Stimulated activated CD8-positive, alpha-beta memory T cell treated with anti-CD3 and anti-CD28 coated beads, Interleukin-15, amount 100 ng/mL, for 4 hours (primary cell): ENCODE measurements at regions not wholly inside any gene's neighbourhood (a gene's known extent, or its start where the extent isn't known, plus 50 kb on each side); places are given as distances from the start of the nearest gene placed in this dataset.

Experiments
- DNase-seq, 2 donors: peaks; one replicate each; pipeline ENCODE4 v3.0.0-alpha.2; 2020; ENCODE audit warnings: low read depth in 2 of 2

- no peak for DNase-seq
These were observed 114.3 kb upstream of the ZNF438 start for GRCh38 chr10:31145986-31146385.

DNA sequence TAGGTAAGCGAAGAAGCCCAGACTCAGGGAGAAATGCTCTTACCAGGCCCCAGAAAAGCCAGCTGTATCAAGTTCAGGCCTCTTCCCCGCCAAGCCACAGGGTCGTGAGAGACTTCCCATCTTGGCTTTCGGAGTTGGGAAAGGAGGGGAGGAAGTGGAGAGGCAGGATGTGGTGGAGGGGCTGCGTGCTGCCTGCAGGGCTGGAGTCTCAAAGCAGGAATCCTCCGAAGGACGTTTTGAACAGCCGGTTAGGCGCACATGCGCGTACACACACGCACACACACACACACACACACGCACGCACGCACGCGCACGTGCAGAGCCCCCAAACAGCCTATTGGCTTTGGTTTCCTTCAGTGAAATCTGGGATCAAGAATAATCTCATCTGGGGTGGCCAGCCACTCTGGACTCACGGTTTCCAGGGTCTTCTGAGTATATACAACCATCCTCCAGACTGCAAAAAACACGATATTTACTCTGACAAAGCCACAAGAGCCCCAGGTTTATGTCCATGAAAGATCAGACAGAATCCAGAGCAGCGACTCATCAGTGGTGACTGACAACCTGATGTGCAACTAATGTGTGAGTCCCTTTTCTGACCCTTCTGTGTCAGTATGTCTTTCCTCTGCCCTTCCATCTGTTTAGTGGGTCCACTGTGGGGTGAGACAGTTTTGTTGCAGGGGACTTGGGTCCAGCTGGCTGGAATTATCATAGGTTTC is 115.0 kb upstream of the ZNF438 start:
- DNase-seq, result no peak

- DNase-seq, result no peak
These were observed 115.5 kb upstream of the ZNF438 start for GRCh38 chr10:31147210-31147608.

- no peak for DNase-seq
These were observed 117.3 kb upstream of the ZNF438 start for GRCh38 chr10:31148951-31149350.

GRCh38 chr10:31149835-31150512 is 118.3 kb upstream of the ZNF438 start:
- no peak for DNase-seq

- no peak for DNase-seq
These were observed 119.6 kb upstream of the ZNF438 start for GRCh38 chr10:31151301-31151700.

- no peak for DNase-seq
These were observed 120.9 kb upstream of the ZNF438 start for GRCh38 chr10:31152421-31153135.

DNA sequence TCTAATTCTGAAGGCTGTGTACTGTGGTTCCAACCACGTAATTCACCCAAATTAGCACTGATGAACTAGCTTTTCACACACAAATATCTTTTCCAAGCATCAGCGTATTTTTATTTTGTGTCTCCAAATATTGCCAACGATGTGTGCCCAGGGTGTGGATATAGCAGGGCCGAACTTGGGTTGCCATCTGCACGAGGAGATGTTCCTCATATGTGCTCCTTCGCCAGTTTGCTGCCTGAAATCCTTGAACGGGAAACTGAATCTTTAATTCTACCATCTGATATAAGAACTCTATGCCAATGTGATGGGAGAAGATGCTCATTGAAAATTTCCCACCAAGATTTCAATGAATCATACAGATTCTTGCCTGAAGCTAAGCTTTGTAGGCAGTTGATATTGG is 121.5 kb upstream of the ZNF438 start:
- DNase-seq, result no peak

- DNase-seq, result no peak
These were observed 122.0 kb upstream of the ZNF438 start for GRCh38 chr10:31153692-31154091.

- no peak for DNase-seq
These were observed 123.3 kb upstream of the ZNF438 start for GRCh38 chr10:31154996-31155395.

GRCh38 chr10:31157123-31158010 is 125.7 kb upstream of the ZNF438 start:
- no peak for DNase-seq

- DNase-seq, result no peak
These were observed 126.5 kb upstream of the ZNF438 start for GRCh38 chr10:31158011-31158658.

- DNase-seq, result no peak
These were observed 134.9 kb upstream of the ZNF438 start for GRCh38 chr10:31166606-31167005.

GRCh38 chr10:31170636-31171035 is 139.0 kb upstream of the ZNF438 start:
- no peak for DNase-seq

- no peak for DNase-seq
These were observed 139.9 kb upstream of the ZNF438 start for GRCh38 chr10:31171402-31172083.

- DNase-seq, result no peak
These were observed 141.3 kb upstream of the ZNF438 start for GRCh38 chr10:31172925-31173324.

DNA sequence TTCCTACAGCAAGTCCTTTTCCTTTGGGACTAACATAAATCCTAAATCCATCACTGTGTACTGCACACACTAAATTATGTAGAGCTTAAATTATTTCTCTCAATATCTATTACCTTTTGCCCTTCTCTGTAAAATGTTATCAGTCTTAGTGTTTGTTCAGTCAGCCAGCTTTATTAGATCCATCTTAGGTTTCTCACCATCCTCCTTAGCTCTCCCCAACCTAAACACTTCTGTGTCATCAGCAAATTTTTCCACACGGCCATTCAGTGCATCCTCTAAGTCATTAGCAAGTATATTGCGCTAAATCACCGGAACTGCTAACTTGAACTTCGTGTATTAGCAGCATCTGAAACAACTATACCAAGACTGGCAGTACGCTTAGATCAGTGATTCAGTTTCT is 142.1 kb upstream of the ZNF438 start:
- no peak for DNase-seq

DNA sequence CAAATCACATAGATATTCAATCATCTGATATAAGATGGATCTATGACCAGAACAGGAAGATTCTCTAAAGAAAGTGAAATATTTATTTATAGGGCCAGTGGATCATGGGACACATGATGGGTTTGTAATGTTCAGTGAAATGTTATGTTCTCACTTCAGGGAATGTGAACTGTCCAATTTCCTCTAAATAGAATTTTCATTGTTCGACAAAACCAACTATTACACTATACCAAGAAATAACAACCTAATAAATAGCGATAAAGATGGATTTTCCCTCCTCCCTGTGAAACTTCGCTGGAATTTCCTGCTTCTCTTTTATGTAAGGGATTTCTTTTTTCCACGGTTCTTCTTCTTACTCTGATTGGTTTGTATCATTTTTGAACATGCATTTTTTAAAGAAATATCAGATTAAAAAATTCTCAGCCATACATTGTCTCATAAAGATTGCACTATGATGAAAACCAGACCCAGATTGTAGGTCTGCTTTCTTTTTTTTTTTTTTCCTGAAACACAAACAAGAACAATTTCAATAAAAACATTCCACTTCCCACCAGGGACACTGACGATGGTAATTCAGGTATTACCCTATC is 139.8 kb upstream of the ZEB1 start:
- no peak for DNase-seq

DNA sequence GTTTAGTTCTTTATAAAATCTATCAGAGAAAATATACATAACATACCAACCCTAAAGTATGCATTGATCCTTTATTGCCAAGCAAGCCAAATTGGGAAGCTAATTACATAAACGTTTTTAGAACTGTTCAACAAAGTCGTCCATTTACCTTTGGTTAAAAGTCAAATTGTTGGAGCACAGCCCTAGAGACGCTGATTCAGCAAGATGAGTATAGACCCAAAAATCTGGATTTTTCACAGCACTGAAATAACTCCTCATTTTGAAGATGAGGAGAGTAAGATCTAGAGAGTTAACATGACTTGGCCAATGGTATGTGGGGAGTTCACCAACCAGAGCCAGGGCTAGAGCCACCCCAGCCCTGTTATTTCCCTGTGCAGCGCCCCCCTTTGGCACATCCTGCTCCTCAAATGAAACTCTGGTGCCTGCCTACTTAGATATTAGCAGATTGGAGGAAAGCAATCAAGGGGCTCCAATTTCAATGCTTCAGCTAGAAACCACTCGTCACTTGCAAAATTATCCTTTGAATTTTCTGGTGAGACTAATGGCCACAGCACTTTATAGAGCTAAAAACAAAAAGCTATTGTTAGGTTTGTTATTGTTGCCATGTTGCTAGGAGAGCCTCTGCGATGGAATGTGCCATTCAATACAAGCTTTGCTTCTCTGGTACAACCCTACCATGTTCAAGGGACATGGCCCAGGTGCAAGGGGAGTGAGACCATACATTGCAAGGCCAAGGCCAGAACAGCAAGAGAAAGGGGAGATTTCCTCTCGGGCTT is 132.6 kb upstream of the ZEB1 start:
- DNase-seq, result no peak

- DNase-seq, result no peak
These were observed 131.8 kb upstream of the ZEB1 start for GRCh38 chr10:31187182-31187581.
